ENCODE measurements at regions not wholly inside any gene's neighbourhood (a gene's known extent, or its start where the extent isn't known, plus 50 kb on each side); places are given as distances from the start of the nearest gene placed in this dataset.

- TF ChIP-seq, protein P1, sequence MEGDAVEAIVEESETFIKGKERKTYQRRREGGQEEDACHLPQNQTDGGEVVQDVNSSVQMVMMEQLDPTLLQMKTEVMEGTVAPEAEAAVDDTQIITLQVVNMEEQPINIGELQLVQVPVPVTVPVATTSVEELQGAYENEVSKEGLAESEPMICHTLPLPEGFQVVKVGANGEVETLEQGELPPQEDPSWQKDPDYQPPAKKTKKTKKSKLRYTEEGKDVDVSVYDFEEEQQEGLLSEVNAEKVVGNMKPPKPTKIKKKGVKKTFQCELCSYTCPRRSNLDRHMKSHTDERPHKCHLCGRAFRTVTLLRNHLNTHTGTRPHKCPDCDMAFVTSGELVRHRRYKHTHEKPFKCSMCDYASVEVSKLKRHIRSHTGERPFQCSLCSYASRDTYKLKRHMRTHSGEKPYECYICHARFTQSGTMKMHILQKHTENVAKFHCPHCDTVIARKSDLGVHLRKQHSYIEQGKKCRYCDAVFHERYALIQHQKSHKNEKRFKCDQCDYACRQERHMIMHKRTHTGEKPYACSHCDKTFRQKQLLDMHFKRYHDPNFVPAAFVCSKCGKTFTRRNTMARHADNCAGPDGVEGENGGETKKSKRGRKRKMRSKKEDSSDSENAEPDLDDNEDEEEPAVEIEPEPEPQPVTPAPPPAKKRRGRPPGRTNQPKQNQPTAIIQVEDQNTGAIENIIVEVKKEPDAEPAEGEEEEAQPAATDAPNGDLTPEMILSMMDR (IDR thresholded peaks at IDR 0.05), result no peak
- no peak for TF ChIP-seq EZH2 (IDR thresholded peaks at IDR 0.05; ENCODE audit: borderline replicate concordance, insufficient read depth, low read depth, low read length, poor library complexity, severe bottlenecking)
These were observed 159.5 kb upstream of the OLIG3 start for GRCh38 chr6:137653706-137654059.
